ENCODE measurements at regions not wholly inside any gene's neighbourhood (a gene's known extent, or its start where the extent isn't known, plus 50 kb on each side); places are given as distances from the start of the nearest gene placed in this dataset.
A peak's percentile ranks its signal among the peaks of the same experiment; 100 is the strongest.
"Not testable (repeated sequence)": the region's sequence is repeated elsewhere in the genome, so short reads cannot be mapped to it uniquely, and the experiment has no call there.

DNA sequence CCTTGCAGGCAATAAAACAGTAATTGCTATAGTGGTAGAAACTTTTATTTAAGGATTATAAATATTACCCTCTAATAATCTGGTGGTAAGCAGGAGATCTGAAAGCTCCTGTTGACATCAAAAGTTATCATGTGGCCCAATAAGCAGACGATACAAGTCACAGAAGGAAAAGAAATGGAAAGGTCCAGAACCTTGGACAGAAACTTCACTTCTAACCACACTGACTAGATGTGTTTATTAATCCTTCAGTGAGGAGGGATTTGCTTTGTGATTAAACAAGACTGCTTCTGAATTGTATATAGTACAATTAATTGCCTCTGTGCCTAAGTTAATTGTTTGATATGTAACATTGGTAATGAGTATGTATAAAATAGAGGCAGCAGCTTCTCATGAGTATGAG, 652.7 kb upstream of the MIS18BP1 start:
- no peak overlapping the region for H3K27ac ChIP-seq
- TF ChIP-seq, protein P1, sequence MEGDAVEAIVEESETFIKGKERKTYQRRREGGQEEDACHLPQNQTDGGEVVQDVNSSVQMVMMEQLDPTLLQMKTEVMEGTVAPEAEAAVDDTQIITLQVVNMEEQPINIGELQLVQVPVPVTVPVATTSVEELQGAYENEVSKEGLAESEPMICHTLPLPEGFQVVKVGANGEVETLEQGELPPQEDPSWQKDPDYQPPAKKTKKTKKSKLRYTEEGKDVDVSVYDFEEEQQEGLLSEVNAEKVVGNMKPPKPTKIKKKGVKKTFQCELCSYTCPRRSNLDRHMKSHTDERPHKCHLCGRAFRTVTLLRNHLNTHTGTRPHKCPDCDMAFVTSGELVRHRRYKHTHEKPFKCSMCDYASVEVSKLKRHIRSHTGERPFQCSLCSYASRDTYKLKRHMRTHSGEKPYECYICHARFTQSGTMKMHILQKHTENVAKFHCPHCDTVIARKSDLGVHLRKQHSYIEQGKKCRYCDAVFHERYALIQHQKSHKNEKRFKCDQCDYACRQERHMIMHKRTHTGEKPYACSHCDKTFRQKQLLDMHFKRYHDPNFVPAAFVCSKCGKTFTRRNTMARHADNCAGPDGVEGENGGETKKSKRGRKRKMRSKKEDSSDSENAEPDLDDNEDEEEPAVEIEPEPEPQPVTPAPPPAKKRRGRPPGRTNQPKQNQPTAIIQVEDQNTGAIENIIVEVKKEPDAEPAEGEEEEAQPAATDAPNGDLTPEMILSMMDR (conservative IDR thresholded peaks at IDR 0.05), result no peak
- no peak for TF ChIP-seq ZFX (IDR thresholded peaks at IDR 0.05)

DNA sequence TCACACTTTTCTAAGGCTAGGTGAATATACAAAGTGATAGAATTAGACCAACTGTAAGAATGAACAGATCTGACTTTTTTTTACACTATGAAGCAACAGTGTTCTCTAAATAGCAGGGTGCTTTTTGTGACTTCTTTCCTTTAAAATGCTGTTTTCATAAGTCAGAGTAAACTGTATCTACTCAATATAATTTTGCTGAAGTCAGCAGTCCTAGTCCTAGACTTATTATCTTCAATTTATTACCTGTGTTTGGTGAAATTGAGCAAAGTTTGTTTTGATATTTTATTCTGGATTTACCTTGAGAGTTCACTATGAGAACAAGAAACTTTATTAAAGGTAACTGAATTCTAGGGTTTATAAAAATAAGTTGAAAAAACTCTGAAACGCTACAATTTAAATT, 651.3 kb upstream of the MIS18BP1 start:
- H3K27ac ChIP-seq, result no peak overlapping the region
- no peak for TF ChIP-seq ZFX (IDR thresholded peaks at IDR 0.05)
- TF ChIP-seq, protein P1 (conservative IDR thresholded peaks at IDR 0.05), result no peak

DNA sequence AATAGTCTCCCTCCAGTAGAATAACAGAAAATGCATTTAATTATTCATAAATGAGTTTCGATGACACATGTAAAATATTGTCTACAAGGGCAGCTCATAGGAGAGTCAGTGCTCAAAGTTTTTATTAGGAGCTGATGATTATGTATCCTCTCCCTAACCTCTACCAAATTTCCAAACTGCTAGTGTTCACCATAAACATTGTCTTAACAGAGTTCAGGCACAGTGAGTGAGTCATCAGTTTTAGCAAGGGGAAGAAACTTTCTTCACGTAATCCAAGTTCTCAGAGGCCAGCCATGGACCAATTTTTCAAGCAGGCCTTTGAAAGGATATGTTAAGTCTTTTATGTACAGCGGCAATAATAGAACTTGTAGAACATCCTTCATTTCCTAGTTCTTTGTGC, 649.2 kb upstream of the MIS18BP1 start:
- no peak for TF ChIP-seq ZFX (IDR thresholded peaks at IDR 0.05)
- TF ChIP-seq, protein P1 (conservative IDR thresholded peaks at IDR 0.05), result no peak
- no peak overlapping the region for H3K27ac ChIP-seq

DNA sequence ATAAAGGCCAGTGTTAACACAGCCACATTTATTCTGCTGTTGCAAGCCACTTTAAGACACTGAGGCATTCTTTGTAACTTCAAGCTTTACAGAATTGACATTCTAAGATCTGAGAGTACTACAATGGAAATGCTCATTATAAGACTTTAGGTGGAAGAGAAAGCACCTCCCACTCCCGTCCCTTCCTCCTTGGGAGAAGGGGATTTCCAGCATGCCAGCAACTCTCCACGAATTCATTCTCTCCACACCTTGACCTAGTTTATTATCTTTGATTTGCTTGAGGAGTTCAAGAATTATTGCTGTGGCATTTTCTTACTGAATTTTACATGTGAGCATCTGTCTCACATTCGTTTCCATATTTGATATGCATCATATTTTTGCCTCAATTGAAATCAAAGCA, 644.4 kb upstream of the MIS18BP1 start:
- no peak overlapping the region for H3K27ac ChIP-seq
- TF ChIP-seq, protein P1 (conservative IDR thresholded peaks at IDR 0.05), result no peak
- no peak for TF ChIP-seq ZFX (IDR thresholded peaks at IDR 0.05)

DNA sequence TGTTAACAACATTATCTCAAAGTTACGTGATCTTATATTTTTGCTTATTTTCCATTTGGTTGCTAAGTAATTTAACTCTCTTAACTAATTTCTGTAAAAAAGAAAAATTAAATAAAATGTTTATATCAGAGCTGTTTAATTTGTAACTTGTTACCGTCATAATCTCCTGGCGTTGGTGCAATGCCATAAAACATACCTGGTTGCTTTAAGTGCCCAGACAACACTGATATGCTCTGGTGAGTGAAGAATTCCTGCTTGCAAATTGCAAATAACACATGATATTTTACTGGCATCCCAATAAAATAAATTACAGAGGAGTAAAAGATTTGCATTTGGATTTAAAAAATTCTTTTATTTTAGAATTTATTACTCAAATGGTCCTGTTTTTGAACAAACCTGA, 640.1 kb upstream of the MIS18BP1 start:
- H3K27ac ChIP-seq, result no peak overlapping the region

DNA sequence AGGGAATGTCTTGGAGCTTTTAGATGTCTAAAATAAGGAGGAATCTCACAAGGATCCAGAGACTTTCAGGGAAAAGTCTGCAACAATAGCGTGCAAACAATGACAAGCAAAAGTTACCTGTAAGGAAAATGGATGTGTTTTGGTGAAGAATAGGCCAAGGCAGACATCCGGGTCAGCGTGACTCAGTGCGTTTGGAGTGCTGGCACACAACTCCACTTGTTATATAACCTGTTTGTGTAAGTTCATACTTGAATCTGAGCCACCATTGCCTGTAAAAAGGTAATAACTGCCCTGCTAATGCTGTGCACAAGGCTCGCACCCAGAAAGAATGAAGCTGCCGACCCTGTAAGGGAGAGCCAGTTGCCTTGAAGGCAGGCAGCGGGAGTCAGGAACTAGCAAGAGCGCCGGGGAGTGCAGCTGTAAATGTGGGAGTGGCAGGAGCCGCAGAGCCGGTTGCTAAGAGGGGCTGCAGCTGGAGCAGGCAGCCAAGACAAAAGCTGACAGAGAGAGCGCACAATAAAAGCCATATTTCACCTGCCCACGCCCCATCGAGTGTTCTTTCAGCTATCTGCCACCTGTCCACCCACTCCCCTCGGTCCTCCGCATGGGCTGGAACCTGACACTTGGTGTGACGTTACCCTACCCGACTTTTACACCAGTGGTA, 638.5 kb upstream of the MIS18BP1 start:
- TF ChIP-seq ZFX (IDR thresholded peaks at IDR 0.05), result no peak
- TF ChIP-seq, protein P1 (conservative IDR thresholded peaks at IDR 0.05), result no peak
- peak overlapping the region; percentile 18 for H3K27ac ChIP-seq

More for the DNA sequence above, 640.1 kb upstream of the MIS18BP1 start:
- TF ChIP-seq, protein P1 (conservative IDR thresholded peaks at IDR 0.05), result no peak
- TF ChIP-seq ZFX (IDR thresholded peaks at IDR 0.05), result no peak

DNA sequence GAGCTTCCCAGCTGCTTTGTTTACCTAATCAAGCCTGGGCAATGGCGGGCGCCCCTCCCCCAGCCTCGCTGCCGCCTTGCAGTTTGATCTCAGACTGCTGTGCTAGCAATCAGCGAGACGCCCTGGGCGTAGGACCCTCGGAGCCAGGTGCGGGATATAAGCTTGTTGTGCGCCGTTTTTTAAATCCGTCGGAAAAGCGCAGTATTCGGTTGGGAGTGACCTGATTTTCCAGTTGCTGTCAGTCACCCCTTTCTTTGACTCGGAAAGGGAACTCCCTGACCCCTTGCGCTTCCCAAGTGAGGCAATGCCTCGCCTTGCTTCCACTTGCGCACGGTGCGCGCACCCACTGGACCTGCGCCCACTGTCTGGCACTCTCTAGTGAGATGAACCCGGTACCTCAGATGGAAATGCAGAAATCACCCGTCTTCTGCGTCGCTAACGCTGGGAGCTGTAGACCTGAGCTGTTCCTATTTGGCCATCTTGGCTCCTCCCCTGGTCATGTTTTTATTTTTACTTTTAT, 635.8 kb upstream of the MIS18BP1 start:
- not testable (repeated sequence) for H3K27ac ChIP-seq

DNA sequence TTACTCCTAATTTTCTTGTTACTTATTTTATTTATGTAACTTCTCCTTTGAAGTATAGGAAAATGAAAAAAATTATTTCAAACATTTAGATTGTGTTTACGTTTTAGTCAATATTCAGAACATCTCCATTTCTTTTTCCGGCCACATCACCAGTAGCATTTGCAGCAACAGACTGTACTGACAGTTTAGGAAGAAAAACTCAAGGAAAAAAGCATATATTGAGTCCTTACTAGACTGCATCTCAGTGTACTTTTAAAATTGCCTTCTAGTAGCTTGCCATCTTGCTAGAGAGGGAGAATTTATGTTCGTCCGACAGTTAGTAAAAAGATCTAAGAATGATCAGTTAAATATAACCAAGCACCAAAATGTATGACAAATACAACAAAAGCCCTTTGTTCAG, 625.0 kb upstream of the MIS18BP1 start:
- no peak for TF ChIP-seq ZFX (IDR thresholded peaks at IDR 0.05)
- TF ChIP-seq, protein P1 (conservative IDR thresholded peaks at IDR 0.05), result no peak
- H3K27ac ChIP-seq, result no peak overlapping the region

Data from C4-2B (cell line).